SK-N-MC (cell line): ENCODE measurements at regions not wholly inside any gene's neighbourhood (a gene's known extent, or its start where the extent isn't known, plus 50 kb on each side); places are given as distances from the start of the nearest gene placed in this dataset.
"Not testable (repeated sequence)": the region's sequence is repeated elsewhere in the genome, so short reads cannot be mapped to it uniquely, and the experiment has no call there.

Source experiments
- EZH2 ChIP-seq: fragments of 200-600 bp; sonication (generic); IDR thresholded peaks from one replicate; pipeline ENCODE4 v1.6.1; 2017; ENCODE audit warnings: antibody characterized with exemption
- FOXP2 ChIP-seq: optimal IDR thresholded peaks from 2 replicates; pipeline ENCODE3; 2011; ENCODE audit warnings: mild to moderate bottlenecking, moderate library complexity; ENCODE audit not compliant: insufficient read depth; ENCODE audit errors: extremely low read length, control extremely low read depth
- POLR2AphosphoS5 ChIP-seq: IDR thresholded peaks from 2 replicates; pipeline ENCODE4 v1.6.1; 2012; ENCODE audit warnings: mild to moderate bottlenecking, low read depth, low read length, borderline replicate concordance

DNA sequence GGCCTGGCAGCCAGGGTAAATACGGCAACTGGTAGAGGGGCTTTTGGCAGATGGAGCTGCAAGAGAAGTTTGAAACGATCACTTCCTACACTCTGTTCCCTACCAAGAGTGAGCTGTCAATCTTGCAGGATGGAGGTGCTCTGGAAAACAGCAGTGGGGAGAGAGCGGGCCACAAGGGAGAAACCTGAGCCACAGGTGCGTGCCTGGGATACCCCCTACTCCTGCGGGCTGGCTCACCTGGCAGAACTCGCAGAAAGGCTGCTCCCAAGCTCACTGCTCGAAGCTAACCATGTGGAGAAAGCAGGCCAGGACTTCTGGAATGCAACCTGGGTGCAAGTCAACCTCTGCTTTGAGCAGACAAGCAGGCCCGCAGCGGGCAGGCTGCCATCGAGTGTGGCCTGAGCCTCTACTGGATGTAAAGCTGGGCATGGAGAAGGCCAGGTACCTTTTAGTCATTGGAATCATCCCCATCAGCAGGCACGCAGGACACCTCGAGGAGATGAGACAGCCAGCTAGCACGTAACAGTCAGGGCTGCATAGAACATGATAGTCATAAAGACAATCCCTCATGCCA, 256.8 kb downstream of the BCL2L11 start:
- TF ChIP-seq EZH2, FOXP2, POLR2AphosphoS5: not testable (repeated sequence)
